GM23338 (cell line): ENCODE measurements at regions not wholly inside any gene's neighbourhood (a gene's known extent, or its start where the extent isn't known, plus 50 kb on each side); places are given as distances from the start of the nearest gene placed in this dataset.

Experiments
- EZH2 ChIP-seq: fragments of 200-600 bp; sonication (generic); IDR thresholded peaks from one replicate; pipeline ENCODE4 v1.8.0; 2017; ENCODE audit warnings: antibody characterized with exemption, mild to moderate bottlenecking, low read depth; ENCODE audit not compliant: unreplicated experiment
- EZH2phosphoT487 ChIP-seq: fragments of 200-600 bp; sonication (generic); IDR thresholded peaks from one replicate; pipeline ENCODE4 v1.8.1; 2018; ENCODE audit warnings: antibody characterized with exemption; ENCODE audit not compliant: unreplicated experiment
- JUNB ChIP-seq: IDR thresholded peaks from one replicate; pipeline ENCODE4 v1.6.1; 2016; ENCODE audit warnings: antibody characterized with exemption; ENCODE audit not compliant: unreplicated experiment
- ZNF114 ChIP-seq: fragments of 250-450 bp; sonication (Bioruptor Pico); IDR thresholded peaks from 2 replicates; pipeline ENCODE4 v1.5.0; 2020; ENCODE audit warnings: mild to moderate bottlenecking, moderate library complexity
- TF ChIP-seq, protein P1 (sequence below), 2 experiments: fragments of 200-600 bp in 1 of 2; sonication (generic) in 1 of 2; conservative IDR thresholded peaks; 2 replicates each; pipeline versions ENCODE4 v1.5.1 to v1.6.1; 2016 to 2017; ENCODE audit warnings: antibody characterized with exemption in 2 of 2, low read depth in 2 of 2, mild to moderate bottlenecking in 2 of 2, moderate library complexity in 1 of 2

GRCh38 chr17:79272220-79272619 lies 197.6 kb downstream of the ENGASE start:
- TF ChIP-seq, protein P1, sequence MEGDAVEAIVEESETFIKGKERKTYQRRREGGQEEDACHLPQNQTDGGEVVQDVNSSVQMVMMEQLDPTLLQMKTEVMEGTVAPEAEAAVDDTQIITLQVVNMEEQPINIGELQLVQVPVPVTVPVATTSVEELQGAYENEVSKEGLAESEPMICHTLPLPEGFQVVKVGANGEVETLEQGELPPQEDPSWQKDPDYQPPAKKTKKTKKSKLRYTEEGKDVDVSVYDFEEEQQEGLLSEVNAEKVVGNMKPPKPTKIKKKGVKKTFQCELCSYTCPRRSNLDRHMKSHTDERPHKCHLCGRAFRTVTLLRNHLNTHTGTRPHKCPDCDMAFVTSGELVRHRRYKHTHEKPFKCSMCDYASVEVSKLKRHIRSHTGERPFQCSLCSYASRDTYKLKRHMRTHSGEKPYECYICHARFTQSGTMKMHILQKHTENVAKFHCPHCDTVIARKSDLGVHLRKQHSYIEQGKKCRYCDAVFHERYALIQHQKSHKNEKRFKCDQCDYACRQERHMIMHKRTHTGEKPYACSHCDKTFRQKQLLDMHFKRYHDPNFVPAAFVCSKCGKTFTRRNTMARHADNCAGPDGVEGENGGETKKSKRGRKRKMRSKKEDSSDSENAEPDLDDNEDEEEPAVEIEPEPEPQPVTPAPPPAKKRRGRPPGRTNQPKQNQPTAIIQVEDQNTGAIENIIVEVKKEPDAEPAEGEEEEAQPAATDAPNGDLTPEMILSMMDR (conservative IDR thresholded peaks at IDR 0.05; ENCODE audit: low read depth in 2 of 2), result no peak
- TF ChIP-seq EZH2phosphoT487 (no peak), ZNF114 (CRISPR knock-in tag) (no peak), EZH2 (no peak), JUNB (no peak)
